CD4-positive, alpha-beta T cell treated with Interleukin-10 for 1 hour (primary cell): ENCODE measurements at regions not wholly inside any gene's neighbourhood (a gene's known extent, or its start where the extent isn't known, plus 50 kb on each side); places are given as distances from the start of the nearest gene placed in this dataset.

Experiments
- DNase-seq: peaks from one replicate; pipeline ENCODE4 v3.0.0-alpha.2; 2020

- DNase-seq = no peak
Observed at GRCh38 chr17:73724990-73725389, 80.7 kb upstream of the SDK2 start.

GRCh38 chr17:73725794-73726515 lies 81.7 kb upstream of the SDK2 start:
- DNase-seq = no peak

GRCh38 chr17:73727941-73728340 lies 83.7 kb upstream of the SDK2 start:
- DNase-seq = no peak

GRCh38 chr17:73729101-73729500 lies 84.9 kb upstream of the SDK2 start:
- no peak for DNase-seq

- DNase-seq = no peak
Observed at GRCh38 chr17:73731733-73732132, 87.5 kb upstream of the SDK2 start.

GRCh38 chr17:73733517-73733916 lies 89.3 kb upstream of the SDK2 start:
- DNase-seq = no peak

- DNase-seq = no peak
Observed at GRCh38 chr17:73735245-73735644, 91.0 kb upstream of the SDK2 start.

- DNase-seq = no peak
Observed at GRCh38 chr17:73738751-73739575, 94.7 kb upstream of the SDK2 start.

GRCh38 chr17:73740370-73740769 lies 96.1 kb upstream of the SDK2 start:
- no peak for DNase-seq

GRCh38 chr17:73742948-73743381 lies 98.7 kb upstream of the SDK2 start:
- DNase-seq = no peak

- DNase-seq = no peak
Observed at GRCh38 chr17:73743518-73744201, 99.4 kb upstream of the SDK2 start.

GRCh38 chr17:73744411-73744810 lies 100.2 kb upstream of the SDK2 start:
- DNase-seq = no peak

- no peak for DNase-seq
Observed at GRCh38 chr17:73746314-73747073, 102.2 kb upstream of the SDK2 start.

- no peak for DNase-seq
Observed at GRCh38 chr17:73747221-73748002, 103.2 kb upstream of the SDK2 start.

- DNase-seq = no peak
Observed at GRCh38 chr17:73748508-73748907, 104.3 kb upstream of the SDK2 start.

GRCh38 chr17:73749337-73749823 lies 105.1 kb upstream of the SDK2 start:
- no peak for DNase-seq

- DNase-seq = no peak
Observed at GRCh38 chr17:73749928-73750605, 105.8 kb upstream of the SDK2 start.

GRCh38 chr17:73750975-73751374 lies 106.7 kb upstream of the SDK2 start:
- DNase-seq = no peak

GRCh38 chr17:73753751-73754496 lies 109.7 kb upstream of the SDK2 start:
- no peak for DNase-seq

- no peak for DNase-seq
Observed at GRCh38 chr17:73754886-73755400, 110.7 kb upstream of the SDK2 start.
